Transverse colon (tissue), 3 donors: ENCODE measurements at regions not wholly inside any gene's neighbourhood (a gene's known extent, or its start where the extent isn't known, plus 50 kb on each side); places are given as distances from the start of the nearest gene placed in this dataset.

ENCODE experiments used
- CTCF ChIP-seq, 5 experiments: fragments of 200-600 bp in 3 of 5; fragments of 450-650 bp in 2 of 5; sonication (generic) in 3 of 5; IDR thresholded peaks; 1 replicate in 2 of 5; 2 replicates in 3 of 5; pipeline ENCODE4 v1.5.1; 2016 to 2017; ENCODE audit warnings: antibody characterized with exemption in 5 of 5, inconsistent platforms in 3 of 5, mild to moderate bottlenecking in 2 of 5, moderate library complexity in 1 of 5
- EP300 ChIP-seq: sonication (generic); formaldehyde crosslinking; IDR thresholded peaks from one replicate; pipeline ENCODE4 v1.6.1; 2017; ENCODE audit warnings: antibody characterized with exemption, low read depth
- POLR2A ChIP-seq: fragments of 450-650 bp; IDR thresholded peaks from one replicate; pipeline ENCODE4 v1.6.1; 2016; ENCODE audit warnings: antibody characterized with exemption, mild to moderate bottlenecking, moderate library complexity

GRCh38 chr22:19630614-19631013, 83.7 kb upstream of the SEPTIN5 start:
- TF ChIP-seq POLR2A (no peak), CTCF (IDR thresholded peaks at IDR 0.05) (no peak), EP300 (no peak)
